Ovary (tissue), 3 donors: ENCODE measurements at regions not wholly inside any gene's neighbourhood (a gene's known extent, or its start where the extent isn't known, plus 50 kb on each side); places are given as distances from the start of the nearest gene placed in this dataset.
"Not testable (repeated sequence)": the region's sequence is repeated elsewhere in the genome, so short reads cannot be mapped to it uniquely, and the experiment has no call there.

Source experiments
- CTCF ChIP-seq, 3 donors: fragments of 450-650 bp in 2 of 3; fragments of 200-600 bp in 1 of 3; IDR thresholded peaks; one replicate each; pipeline versions ENCODE4 v1.5.1 to v1.8.0; 2016 to 2022; ENCODE audit warnings: antibody characterized with exemption in 3 of 3, mild to moderate bottlenecking in 1 of 3
- EP300 ChIP-seq: sonication (generic); formaldehyde crosslinking; IDR thresholded peaks from one replicate; pipeline ENCODE4 v1.6.1; 2017; ENCODE audit warnings: antibody characterized with exemption
- donor health status: DM: no; HTN: no; CAD: no.

- not testable (repeated sequence) for TF ChIP-seq CTCF (IDR thresholded peaks at IDR 0.05); EP300
These were observed 411.6 kb upstream of the RORB start for GRCh38 chr9:74085384-74086037.
